AG20443 (cell line): ENCODE measurements at regions not wholly inside any gene's neighbourhood (a gene's known extent, or its start where the extent isn't known, plus 50 kb on each side); places are given as distances from the start of the nearest gene placed in this dataset.

Experiments
- DNase-seq: peaks from one replicate; pipeline ENCODE4 v3.0.0; 2012; ENCODE audit warnings: low spot score, mixed read lengths

DNA sequence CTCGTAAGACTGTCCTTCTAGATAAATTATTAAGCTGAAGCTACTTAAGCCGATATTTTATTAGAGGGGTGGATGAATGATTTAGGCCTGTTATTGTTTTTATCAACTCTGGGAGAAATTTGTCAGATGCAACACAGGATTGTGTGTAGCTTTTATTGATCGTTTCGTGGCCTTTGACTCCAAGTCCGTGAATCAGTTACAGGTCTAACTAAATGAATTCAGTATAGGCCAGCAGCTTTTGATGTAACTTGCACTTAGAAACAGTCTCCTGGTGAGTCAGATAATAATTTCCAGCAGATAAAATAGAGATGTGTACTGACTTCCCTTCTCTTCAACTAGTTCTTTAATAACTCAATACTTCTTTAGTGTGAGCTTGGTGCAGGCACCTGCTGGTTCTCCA, 341.7 kb upstream of the SMIM30 start:
- DNase-seq, result no peak

- no peak for DNase-seq
Measured at GRCh38 chr7:113456533-113456932, 338.2 kb upstream of the SMIM30 start.

DNA sequence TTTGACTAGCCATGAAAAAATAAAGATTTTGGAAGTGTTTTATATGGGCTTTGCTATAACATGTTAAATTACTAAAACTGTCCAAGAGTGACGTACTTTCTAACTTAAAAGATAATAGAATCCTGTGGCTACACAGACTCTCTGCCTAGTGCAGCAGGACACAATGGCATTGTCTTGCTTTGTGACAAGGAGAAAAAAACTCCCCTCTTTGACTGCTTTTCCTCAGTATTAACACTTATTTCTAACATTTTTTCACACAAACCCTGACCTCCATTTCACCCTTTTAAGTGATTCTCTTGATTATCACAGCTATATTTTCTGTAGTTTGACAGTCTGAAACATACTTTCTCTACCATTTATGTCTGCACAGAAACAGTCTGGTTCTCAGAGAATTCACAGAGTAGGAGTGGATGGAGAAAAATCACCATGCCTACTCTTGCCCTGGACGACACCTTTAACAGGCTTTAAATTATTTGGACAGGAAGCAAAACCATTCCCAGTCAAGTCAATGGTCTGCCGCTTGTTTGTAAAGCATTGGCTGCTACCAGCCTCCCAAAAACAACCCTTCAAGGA, 336.3 kb upstream of the SMIM30 start:
- DNase-seq, result no peak

GRCh38 chr7:113452245-113452644, 333.9 kb upstream of the SMIM30 start:
- no peak for DNase-seq

DNA sequence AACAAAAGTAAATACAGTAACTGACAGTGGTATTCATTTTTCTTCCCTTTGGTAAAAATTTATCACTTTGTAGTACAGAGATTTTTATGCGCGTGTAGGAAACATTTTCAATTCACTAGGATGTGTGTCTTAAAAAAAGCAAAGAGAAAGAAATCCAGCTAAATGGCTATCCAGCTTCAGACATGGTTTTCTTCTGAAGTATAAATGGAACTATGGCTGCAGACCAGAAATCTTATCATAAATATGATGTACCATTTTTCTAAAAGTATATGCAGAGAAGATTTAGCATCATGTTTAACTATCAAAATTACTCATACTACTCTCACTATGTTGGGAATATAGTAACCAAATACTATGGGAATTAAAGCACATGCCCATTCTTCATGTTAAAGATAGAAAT, 328.4 kb upstream of the SMIM30 start:
- no peak for DNase-seq

GRCh38 chr7:113446391-113446790, 328.0 kb upstream of the SMIM30 start:
- DNase-seq, result no peak

DNA sequence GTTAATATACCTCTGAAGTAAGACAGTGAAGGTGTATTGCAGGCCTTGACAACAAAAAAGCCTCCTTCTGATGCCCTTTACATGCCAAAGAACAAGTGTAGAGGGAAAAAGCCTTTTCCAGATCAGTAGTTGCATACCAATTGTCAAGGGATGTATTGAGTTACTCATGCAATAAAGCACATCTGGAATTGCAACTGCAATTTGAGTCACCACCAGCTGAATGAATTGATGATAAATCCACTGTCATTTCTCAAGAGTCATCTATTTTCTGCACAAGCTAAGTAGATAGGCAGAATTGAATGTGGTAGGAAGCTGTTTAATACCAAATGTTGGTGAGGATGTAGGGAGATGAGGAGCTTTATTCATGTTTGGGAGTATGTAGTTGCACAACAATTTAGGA, 325.9 kb upstream of the SMIM30 start:
- no peak for DNase-seq

- no peak for DNase-seq
Measured at GRCh38 chr7:113440173-113440572, 321.8 kb upstream of the SMIM30 start.

DNA sequence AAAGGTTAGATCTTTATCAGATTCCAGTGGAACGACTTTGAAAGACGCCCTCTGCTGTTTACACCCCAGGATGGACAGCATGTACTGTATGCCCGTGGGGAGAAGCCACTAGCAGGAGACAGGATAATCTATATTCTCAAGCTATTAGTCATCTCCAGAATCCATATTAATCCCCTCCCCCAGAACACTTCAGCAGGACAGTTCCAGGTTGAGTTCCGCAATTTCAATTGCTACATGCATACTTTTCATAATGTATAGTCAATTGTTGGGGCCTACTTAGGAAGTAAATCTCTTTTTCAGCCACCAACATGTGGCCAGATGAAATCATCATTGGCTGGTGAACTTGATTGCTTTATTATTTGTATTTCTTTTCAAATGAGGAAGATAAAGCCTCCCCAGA, 313.1 kb upstream of the SMIM30 start:
- DNase-seq, result no peak

DNA sequence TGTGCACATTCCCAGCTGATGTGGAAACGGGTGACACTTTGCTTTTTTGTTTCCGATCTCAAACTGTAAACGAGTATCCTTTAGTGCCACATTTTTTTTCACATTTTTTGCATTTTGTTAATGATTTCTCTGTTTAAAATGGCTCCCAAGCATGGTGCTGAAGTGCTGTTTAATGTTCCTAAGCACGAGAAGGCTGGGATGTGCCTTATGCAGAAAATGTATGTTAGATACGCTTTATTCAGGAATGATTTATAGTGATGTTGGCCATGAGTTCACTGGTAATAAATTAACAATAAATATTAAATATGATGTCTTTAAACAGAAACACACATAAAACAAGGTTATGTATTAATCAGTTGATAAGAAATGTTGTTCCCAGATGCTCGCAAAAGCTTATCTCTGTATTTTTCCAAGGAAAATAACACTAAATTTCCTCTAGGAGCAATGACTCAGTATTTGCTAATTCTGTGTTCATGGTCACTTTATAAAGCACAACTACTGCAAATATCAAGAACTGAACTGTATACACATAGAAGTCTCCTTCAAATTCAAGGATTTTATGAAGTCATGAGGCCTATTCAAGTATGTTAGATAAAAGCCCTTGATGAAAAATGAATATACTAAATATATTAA, 305.9 kb upstream of the SMIM30 start:
- DNase-seq, result no peak

DNA sequence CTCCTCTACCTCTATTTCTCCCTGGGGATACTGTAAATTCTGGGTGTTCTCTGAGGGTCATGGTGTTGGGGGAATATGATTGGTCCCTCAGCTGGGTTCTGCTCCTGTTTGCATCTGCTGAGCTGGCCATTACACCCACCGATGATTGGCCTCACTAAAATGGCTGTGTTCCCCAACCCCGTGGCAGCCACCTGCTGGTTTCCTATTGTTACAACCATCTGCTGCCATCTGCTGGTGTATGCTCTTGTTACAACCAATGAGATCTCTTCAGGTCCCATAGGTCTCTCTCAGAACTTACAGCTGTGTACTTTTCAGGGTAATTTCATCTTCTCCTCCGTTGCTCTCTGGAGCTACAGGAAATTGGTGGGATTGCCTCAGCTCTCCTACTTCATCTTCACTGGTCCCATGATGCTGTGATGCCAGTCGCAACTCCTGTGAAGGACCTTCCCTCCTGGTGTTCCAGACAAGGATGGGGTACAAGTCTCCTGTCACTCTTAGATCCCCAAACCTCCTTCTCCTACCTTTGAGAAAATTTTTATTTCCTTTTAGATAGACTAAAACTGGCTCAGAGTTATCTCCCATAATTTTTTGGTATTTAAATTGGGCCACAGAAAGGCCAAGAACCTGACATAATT, 303.5 kb upstream of the SMIM30 start:
- peak; percentile 85 for DNase-seq

- DNase-seq, result no peak
Measured at GRCh38 chr7:113414401-113415035, 296.2 kb upstream of the SMIM30 start.

- DNase-seq, result no peak
Measured at GRCh38 chr7:113412410-113412809, 294.1 kb upstream of the SMIM30 start.

DNA sequence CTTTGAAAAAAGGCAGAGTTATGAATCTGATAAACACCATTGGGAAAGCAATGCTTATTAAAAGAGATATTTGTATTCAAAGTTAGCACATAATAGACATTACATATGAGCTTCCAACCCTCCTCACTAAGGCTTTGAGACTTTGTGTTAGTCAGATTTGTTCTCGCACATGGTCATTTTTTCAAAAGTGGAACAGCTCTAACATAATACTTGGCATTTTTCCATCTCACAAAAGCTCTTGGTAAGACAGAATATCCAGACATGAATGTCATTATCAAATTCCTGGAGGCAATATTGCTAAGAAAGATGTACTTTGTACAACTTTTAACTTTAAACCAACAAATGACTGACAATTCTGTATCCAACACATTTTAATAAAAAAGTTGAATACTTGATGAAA, 292.4 kb upstream of the SMIM30 start:
- DNase-seq, result no peak

DNA sequence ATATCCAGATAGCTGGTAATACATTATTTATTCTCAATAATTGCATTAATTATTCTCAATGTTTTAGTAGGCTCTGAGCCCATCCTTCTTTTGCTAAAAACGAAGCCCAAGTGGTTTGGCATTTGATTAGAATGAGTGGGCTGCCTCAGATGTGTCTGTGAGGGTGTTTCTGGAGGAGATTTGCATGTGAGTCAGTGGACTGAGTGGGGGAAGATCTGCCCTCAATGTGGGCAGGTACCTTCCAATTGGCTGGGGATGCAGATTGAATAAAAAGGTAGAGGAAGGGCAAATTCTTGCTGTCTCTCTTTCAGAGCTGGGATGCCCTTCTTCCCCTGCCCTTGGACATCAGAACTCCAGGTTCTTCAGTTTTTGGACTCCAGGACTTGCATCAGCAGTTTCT, 290.6 kb upstream of the SMIM30 start:
- no peak for DNase-seq

- DNase-seq, result no peak
Measured at GRCh38 chr7:113405296-113406056, 287.1 kb upstream of the SMIM30 start.

DNA sequence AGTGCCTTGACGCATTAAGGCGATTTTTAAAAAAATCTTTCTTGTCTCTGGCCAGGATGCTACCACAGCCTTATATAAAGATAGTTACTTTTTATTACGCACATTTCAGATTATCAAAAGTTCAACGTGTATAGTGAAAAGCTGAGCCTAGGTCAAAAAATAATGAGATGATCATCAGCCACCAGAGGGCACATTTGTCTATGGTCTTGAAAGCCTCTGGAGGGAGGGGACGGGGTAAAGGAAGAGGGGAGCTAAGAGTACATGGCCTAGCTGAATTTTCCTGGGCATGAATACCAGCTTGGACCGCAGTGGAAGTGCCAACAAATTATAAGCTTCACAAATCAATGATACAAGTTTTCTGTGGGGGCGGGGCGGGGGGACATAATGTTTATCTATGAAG, 285.9 kb upstream of the SMIM30 start:
- DNase-seq, result no peak

- no peak for DNase-seq
Measured at GRCh38 chr7:113402482-113402881, 284.1 kb upstream of the SMIM30 start.

- DNase-seq, result no peak
Measured at GRCh38 chr7:113402005-113402404, 283.7 kb upstream of the SMIM30 start.

GRCh38 chr7:113394856-113395255, 276.5 kb upstream of the SMIM30 start:
- DNase-seq, result no peak

DNA sequence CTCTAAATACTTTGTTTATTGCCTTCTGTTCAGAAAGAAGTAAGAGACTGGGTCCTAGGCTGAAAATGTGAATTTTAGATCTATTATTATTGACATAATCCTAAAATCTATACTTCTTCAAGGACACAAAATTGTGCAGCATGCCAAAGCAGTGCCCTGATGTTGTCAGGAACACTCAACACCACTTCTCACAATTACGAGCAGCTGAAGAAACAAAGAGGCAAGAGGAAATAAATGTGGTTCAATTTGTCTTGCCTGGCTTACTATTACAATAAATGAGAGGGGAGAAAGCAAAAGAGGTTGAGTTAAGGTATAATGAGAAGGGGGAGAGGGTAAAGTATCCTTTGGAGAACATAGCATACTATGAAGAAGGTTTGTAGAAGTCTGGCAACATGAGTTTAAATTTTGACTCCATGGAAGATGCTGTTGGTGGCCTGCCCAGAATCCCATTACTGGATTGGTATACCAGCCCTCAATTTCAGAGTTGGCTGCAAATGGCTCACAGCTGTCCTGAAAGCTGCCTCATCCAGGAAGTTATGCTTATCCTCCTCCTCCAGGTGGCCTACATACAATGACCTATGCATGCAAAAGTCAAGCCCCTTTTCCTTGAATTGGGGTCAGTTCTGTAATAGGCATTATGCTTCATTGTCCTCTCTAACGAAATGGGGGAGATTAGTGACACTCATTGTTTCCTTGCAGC, 274.6 kb upstream of the SMIM30 start:
- DNase-seq, result no peak

DNA sequence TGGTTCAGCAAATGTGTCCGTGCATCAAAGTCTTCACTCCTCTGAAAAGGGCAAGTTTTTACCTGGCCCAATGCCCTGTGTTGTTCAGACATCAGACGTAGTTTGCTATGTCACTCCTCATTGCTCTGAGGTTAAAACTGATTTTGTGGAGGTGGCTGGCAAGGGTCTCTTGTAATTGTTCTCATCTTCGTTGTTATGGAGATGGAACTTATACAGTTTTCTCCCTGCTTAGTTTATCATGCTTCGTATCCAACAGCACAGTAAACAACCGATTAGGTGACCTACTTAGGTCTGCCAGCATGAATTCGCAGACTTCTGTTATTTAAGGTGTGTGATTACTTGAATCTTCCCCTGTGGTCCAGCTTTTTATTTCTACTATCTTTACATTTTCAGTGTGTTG, 274.1 kb upstream of the SMIM30 start:
- no peak for DNase-seq
